OCI-LY1 (cell line): ENCODE measurements at regions not wholly inside any gene's neighbourhood (a gene's known extent, or its start where the extent isn't known, plus 50 kb on each side); places are given as distances from the start of the nearest gene placed in this dataset.
"Not testable (repeated sequence)": the region's sequence is repeated elsewhere in the genome, so short reads cannot be mapped to it uniquely, and the experiment has no call there.

Experiments
- H2AFZ ChIP-seq: fragments of 200-600 bp; sonication (generic), shearing (Covaris generic); 2 replicates; pipeline ENCODE4 v1.6.0; 2014; ENCODE audit warnings: antibody characterized with exemption, mild to moderate bottlenecking, low read length
- H3F3A ChIP-seq: fragments of 200-600 bp; sonication (generic), shearing (Covaris generic); 2 replicates; pipeline ENCODE4 v1.6.0; 2014; ENCODE audit warnings: mild to moderate bottlenecking, antibody characterized with exemption, low read length, moderate library complexity; ENCODE audit not compliant: insufficient read depth
- H3K27ac ChIP-seq: fragments of 200-600 bp; sonication (generic); 2 replicates; pipeline ENCODE4 v1.5.1; 2014; ENCODE audit warnings: low read length, mixed run types, mild to moderate bottlenecking, low read depth; ENCODE audit not compliant: poor library complexity, severe bottlenecking
- H3K27me3 ChIP-seq: fragments of 200-600 bp; sonication (generic); 2 replicates; pipeline ENCODE4 v1.6.0; 2014; ENCODE audit warnings: antibody characterized with exemption, mild to moderate bottlenecking, low read length, moderate library complexity; ENCODE audit not compliant: insufficient read depth
- H3K36me3 ChIP-seq: fragments of 200-600 bp; sonication (generic); 2 replicates; pipeline ENCODE4 v1.6.1; 2014; ENCODE audit warnings: mild to moderate bottlenecking, antibody characterized with exemption, low read length, moderate library complexity, mixed read lengths; ENCODE audit not compliant: insufficient read depth
- H3K4me1 ChIP-seq: fragments of 200-600 bp; sonication (generic); 2 replicates; pipeline ENCODE4 v1.5.1; 2014; ENCODE audit warnings: mild to moderate bottlenecking, low read length, moderate library complexity; ENCODE audit not compliant: insufficient read depth, severe bottlenecking
- H3K4me2 ChIP-seq: fragments of 200-600 bp; sonication (generic), shearing (Covaris generic); 2 replicates; pipeline ENCODE4 v1.6.1; 2014; ENCODE audit warnings: low read length
- H3K4me3 ChIP-seq: fragments of 200-600 bp; sonication (generic); 2 replicates; pipeline ENCODE4 v1.5.1; 2014; ENCODE audit warnings: low read length, low read depth, mild to moderate bottlenecking, mixed read lengths; ENCODE audit not compliant: poor library complexity, severe bottlenecking
- H3K79me2 ChIP-seq: fragments of 200-600 bp; shearing (Covaris generic); 2 replicates; pipeline ENCODE4 v1.6.1; 2016; ENCODE audit warnings: mixed run types, low read length, mixed read lengths; ENCODE audit not compliant: insufficient read depth
- H3K9ac ChIP-seq: fragments of 200-600 bp; sonication (generic), shearing (Covaris generic); 2 replicates; pipeline ENCODE4 v1.6.1; 2014; ENCODE audit warnings: mild to moderate bottlenecking, low read length, mixed read lengths
- H3K9me2 ChIP-seq: fragments of 200-600 bp; sonication (generic), shearing (Covaris generic); 2 replicates; pipeline ENCODE4 v1.6.1; 2014; ENCODE audit warnings: low read depth, mild to moderate bottlenecking, low read length, mixed read lengths
- H3K9me3 ChIP-seq: fragments of 200-600 bp; shearing (Covaris generic); 2 replicates; pipeline ENCODE4 v1.6.1; 2014; ENCODE audit warnings: low read length, mixed read lengths
- H4K20me1 ChIP-seq: fragments of 200-600 bp; sonication (generic), shearing (Covaris generic); 2 replicates; pipeline ENCODE4 v1.6.0; 2016; ENCODE audit warnings: mild to moderate bottlenecking, low read length; ENCODE audit not compliant: insufficient read depth
- EZH2 ChIP-seq: fragments of 200-600 bp; sonication (generic), shearing (Covaris generic); IDR thresholded peaks from 2 replicates; pipeline ENCODE4 v1.8.0; 2017; ENCODE audit warnings: borderline replicate concordance, mixed run types, mild to moderate bottlenecking, antibody characterized with exemption, low read length, moderate library complexity, mixed read lengths
- TF ChIP-seq, protein P1 (sequence below): fragments of 200-600 bp; sonication (generic), shearing (Covaris generic); IDR thresholded peaks from 2 replicates; pipeline ENCODE4 v1.5.1; 2017; ENCODE audit warnings: mild to moderate bottlenecking, antibody characterized with exemption, low read length, moderate library complexity, mixed read lengths

DNA sequence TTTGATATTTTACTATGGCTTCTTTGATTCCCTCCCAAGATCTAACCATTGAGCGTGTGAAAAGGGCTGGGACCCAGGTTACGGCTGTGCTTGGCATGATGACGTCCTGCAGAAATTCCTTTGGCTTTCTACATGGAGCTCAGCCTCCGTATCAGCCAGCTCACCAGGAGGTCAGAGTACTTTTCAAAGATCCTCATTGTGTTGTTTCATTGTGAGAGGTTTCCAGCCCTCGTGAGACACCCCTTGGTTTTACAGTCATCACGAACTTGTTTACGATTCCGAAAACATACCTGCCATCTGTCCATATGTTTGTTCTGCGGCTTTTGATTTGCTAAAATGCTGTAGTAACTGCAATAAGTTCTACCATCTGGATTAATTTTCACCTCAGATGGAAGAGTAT, 453.1 kb downstream of the TMEM121 start:
- Histone ChIP-seq H3K9me3 (no peaks in the 10 kb centered on the region), H3K9me2 (no peaks in the 10 kb centered on the region)
- TF ChIP-seq EZH2 = no peak
- TF ChIP-seq, protein P1, sequence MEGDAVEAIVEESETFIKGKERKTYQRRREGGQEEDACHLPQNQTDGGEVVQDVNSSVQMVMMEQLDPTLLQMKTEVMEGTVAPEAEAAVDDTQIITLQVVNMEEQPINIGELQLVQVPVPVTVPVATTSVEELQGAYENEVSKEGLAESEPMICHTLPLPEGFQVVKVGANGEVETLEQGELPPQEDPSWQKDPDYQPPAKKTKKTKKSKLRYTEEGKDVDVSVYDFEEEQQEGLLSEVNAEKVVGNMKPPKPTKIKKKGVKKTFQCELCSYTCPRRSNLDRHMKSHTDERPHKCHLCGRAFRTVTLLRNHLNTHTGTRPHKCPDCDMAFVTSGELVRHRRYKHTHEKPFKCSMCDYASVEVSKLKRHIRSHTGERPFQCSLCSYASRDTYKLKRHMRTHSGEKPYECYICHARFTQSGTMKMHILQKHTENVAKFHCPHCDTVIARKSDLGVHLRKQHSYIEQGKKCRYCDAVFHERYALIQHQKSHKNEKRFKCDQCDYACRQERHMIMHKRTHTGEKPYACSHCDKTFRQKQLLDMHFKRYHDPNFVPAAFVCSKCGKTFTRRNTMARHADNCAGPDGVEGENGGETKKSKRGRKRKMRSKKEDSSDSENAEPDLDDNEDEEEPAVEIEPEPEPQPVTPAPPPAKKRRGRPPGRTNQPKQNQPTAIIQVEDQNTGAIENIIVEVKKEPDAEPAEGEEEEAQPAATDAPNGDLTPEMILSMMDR = no peak

DNA sequence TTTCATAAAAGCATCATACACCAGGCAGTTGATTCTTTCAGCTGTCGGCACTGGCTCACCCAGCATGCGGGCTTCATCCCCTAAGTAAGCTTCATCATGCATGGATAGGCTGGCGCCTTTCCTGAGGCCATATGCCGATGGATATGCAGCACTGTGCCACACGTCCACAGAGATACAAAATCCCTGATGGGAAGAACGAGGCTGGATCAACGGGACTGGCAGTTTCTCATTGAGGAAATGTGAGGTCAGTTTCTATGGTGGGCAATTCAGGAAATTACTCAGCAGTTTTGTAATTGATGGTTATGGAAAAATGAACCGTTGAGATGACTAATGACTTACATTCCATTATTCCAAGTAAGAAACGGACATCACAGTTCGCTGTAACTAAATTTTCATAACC, 453.8 kb downstream of the TMEM121 start:
- TF ChIP-seq EZH2 = no peak
- TF ChIP-seq, protein P1 = no peak

More for the DNA sequence above, 453.1 kb downstream of the TMEM121 start:
- Histone ChIP-seq H3F3A (no peaks in the 10 kb centered on the region), H2AFZ (no peak overlapping the region), H3K79me2 (no peaks in the 10 kb centered on the region), H3K27ac (no peak overlapping the region), H3K4me1 (no peaks in the 10 kb centered on the region), H3K4me3 (no peak overlapping the region), H3K4me2 (no peak overlapping the region), H4K20me1 (no peaks in the 10 kb centered on the region), H3K36me3 (no peaks in the 10 kb centered on the region), H3K9ac (no peak overlapping the region), H3K27me3 (no peaks in the 10 kb centered on the region)

DNA sequence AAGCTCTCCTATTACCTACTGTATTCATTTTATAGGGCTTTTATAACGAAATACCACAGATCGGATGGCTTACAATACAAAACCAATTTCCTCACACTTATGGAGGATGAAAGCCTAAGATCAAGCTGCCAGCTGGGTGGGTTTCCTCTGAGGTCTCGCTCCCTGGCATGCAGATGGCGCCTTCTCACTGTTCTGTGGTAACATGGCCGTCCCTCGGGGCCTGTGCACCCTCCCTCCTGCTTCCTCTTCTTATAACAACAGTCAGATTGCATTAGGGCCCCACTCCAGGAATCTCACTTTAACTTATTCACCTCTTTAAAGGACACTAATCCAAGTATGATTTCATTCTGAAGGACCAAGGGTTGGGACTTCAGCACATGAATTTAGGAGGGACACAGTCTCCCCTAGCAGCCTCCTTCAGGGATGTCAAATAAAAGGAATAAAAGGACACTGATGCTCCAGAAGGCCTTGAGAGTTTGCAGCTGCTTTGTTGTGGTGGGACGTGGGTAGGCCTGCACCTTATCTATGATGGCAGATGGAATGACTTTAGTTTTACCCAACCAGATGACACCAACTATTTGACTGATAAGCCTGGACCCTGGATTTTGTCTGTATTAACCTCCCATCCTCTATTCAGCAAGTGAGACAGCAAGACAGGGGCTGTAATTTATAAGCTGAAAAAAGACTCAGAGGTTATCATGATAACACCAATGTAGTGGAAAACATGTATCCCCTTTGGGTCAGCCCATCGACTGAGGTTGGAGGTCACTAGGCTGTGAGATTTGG, 455.3 kb downstream of the TMEM121 start:
- not testable (repeated sequence) for H3K9ac ChIP-seq

More for the DNA sequence above, 453.8 kb downstream of the TMEM121 start:
- Histone ChIP-seq H3K4me3 (no peak overlapping the region), H3K4me2 (no peak overlapping the region), H3K36me3 (no peaks in the 10 kb centered on the region), H2AFZ (no peak overlapping the region), H3K27me3 (no peaks in the 10 kb centered on the region), H3K9me2 (no peaks in the 10 kb centered on the region), H3F3A (no peaks in the 10 kb centered on the region), H4K20me1 (no peaks in the 10 kb centered on the region), H3K79me2 (no peaks in the 10 kb centered on the region), H3K9me3 (no peaks in the 10 kb centered on the region), H3K9ac (no peak overlapping the region), H3K27ac (no peak overlapping the region), H3K4me1 (no peaks in the 10 kb centered on the region)

DNA sequence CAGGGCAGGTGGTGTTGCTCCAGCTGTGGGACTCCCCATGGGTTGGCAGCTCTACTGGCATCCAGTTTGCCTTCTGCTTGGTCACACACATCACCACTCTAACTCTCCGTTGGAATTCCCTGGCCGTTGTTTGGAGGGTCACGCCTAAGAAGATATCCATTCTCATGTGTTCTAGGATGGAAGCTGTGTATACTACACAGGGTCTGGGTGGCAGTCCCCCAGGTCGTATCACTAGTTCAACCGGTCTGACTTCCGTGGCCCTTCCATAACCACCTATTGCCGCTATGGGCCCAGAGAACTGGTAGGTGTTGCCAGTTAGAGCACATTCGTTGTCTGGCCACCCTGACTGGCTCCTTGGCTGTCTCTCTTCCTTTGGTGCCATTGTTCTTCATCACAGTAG, 456.3 kb downstream of the TMEM121 start:
- H3F3A ChIP-seq = no peaks in the 10 kb centered on the region
- no peak overlapping the region for H3K4me3 ChIP-seq

More for the DNA sequence above, 455.3 kb downstream of the TMEM121 start:
- H3K4me1 ChIP-seq, H3K27ac ChIP-seq, H3K4me2 ChIP-seq, H3F3A ChIP-seq, H3K4me3 ChIP-seq, H4K20me1 ChIP-seq, H3K36me3 ChIP-seq, H3K27me3 ChIP-seq, H3K9me2 ChIP-seq, H3K9me3 ChIP-seq, H3K79me2 ChIP-seq, H2AFZ ChIP-seq: not testable (repeated sequence)

More for the DNA sequence above, 456.3 kb downstream of the TMEM121 start:
- Histone ChIP-seq H3K27me3 (no peaks in the 10 kb centered on the region), H3K36me3 (no peaks in the 10 kb centered on the region), H4K20me1 (no peaks in the 10 kb centered on the region), H3K4me1 (no peaks in the 10 kb centered on the region), H3K9me2 (no peaks in the 10 kb centered on the region), H3K9ac (no peak overlapping the region), H3K79me2 (no peaks in the 10 kb centered on the region), H2AFZ (no peak overlapping the region), H3K4me2 (no peak overlapping the region), H3K27ac (no peak overlapping the region), H3K9me3 (no peaks in the 10 kb centered on the region)
- TF ChIP-seq, protein P1 = no peak
